ENCODE measurements at regions not wholly inside any gene's neighbourhood (a gene's known extent, or its start where the extent isn't known, plus 50 kb on each side); places are given as distances from the start of the nearest gene placed in this dataset.

DNA sequence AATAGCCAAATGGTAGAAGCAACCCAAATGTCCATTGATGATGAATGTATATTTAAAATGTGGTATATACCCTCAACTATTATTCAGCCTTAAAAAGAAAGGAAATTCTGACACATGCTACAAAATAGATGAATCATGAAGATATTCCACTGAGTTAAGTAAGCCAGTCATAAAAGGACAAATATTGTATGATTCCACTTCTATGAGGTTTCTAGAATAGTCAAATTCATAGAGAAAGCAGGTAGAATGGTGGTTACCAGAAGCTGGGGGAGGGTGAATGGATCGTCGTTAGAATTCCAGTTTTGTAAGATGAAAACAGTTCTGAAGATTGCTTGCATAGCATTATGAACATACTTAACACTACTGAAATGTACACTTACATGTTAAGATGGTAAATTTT lies 214.3 kb upstream of the MYLIP start:
- TF ChIP-seq, protein P1, sequence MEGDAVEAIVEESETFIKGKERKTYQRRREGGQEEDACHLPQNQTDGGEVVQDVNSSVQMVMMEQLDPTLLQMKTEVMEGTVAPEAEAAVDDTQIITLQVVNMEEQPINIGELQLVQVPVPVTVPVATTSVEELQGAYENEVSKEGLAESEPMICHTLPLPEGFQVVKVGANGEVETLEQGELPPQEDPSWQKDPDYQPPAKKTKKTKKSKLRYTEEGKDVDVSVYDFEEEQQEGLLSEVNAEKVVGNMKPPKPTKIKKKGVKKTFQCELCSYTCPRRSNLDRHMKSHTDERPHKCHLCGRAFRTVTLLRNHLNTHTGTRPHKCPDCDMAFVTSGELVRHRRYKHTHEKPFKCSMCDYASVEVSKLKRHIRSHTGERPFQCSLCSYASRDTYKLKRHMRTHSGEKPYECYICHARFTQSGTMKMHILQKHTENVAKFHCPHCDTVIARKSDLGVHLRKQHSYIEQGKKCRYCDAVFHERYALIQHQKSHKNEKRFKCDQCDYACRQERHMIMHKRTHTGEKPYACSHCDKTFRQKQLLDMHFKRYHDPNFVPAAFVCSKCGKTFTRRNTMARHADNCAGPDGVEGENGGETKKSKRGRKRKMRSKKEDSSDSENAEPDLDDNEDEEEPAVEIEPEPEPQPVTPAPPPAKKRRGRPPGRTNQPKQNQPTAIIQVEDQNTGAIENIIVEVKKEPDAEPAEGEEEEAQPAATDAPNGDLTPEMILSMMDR (conservative IDR thresholded peaks at IDR 0.05; ENCODE audit: low read length) = no peak
- TF ChIP-seq EZH2phosphoT487 (IDR thresholded peaks at IDR 0.05; ENCODE audit: borderline replicate concordance, low read depth, low read length) = no peak

All from OCI-LY7 (cell line).